Lower lobe of right lung (tissue), 2 donors: ENCODE measurements at regions not wholly inside any gene's neighbourhood (a gene's known extent, or its start where the extent isn't known, plus 50 kb on each side); places are given as distances from the start of the nearest gene placed in this dataset.

ENCODE experiments used
- ATAC-seq, 2 donors: fragments of 200-7000 bp; cut with Tn5 transposase; one replicate each; pipeline ENCODE4 v1.9.1; 2020 to 2022; ENCODE audit warnings: mild to moderate bottlenecking in 2 of 2, moderate library complexity in 2 of 2
- DNase-seq: peaks from one replicate; pipeline ENCODE4 v3.0.0-alpha.2; 2020
- H3K27ac ChIP-seq: fragments of 200-600 bp; one replicate; pipeline ENCODE4 v1.8.0; 2022
- H3K27me3 ChIP-seq: fragments of 200-600 bp; one replicate; pipeline ENCODE4 v1.8.0; 2022; ENCODE audit warnings: low read depth
- H3K36me3 ChIP-seq: fragments of 200-600 bp; one replicate; pipeline ENCODE4 v1.8.0; 2022; ENCODE audit warnings: mild to moderate bottlenecking
- H3K4me1 ChIP-seq: fragments of 200-600 bp; one replicate; pipeline ENCODE4 v1.8.0; 2022
- H3K4me3 ChIP-seq: fragments of 200-600 bp; one replicate; pipeline ENCODE4 v1.8.0; 2022; ENCODE audit warnings: mild to moderate bottlenecking
- H3K9me3 ChIP-seq: fragments of 200-600 bp; one replicate; pipeline ENCODE4 v1.8.0; 2022
- intact Hi-C: fragments of 100-400 bp; cut with DNase I; formaldehyde crosslinking; loops from one replicate; pipeline ENCODE4 v1.11.0; 2022
- TF ChIP-seq, protein P1 (sequence below): fragments of 200-600 bp; IDR thresholded peaks from one replicate; pipeline ENCODE4 v1.8.0; 2022; ENCODE audit warnings: antibody characterized with exemption, mild to moderate bottlenecking
- donor health status: DM: no; HTN: yes; CAD: no; lungs with severe emphysema.

DNA sequence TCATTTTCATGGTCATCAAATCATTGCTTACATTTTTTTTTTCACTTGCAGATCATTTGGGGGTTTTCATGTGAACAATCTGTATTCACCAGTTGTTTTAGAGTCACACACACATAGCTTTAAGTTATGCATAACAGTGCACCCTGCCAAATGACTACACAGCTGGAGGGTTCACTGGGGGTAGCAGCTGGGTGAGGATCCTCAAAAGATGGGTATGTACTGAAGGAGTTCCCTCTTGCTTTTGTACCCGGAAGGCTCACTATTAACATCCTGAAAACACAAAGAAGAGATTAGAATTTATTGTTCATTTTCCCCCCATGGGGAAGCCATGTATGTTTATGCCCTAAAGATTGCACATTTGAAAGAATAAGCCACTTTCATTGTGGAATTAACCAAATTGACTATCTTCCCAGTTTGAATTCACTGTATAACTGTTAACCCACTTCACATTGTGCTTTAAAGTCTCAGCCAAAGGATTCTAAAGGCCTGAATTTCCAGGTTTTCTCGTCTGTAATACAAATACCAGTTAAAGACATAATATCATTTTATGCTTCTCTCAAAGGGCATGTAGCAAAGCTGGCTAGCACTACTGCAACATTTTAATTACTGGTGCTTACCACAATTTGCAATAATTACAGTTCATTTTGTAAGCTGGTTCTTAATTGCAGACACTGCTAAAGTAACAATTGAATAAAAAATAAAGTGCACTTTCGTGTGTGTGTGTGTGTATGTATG, 466.4 kb upstream of the MEF2C start:
- Histone ChIP-seq H3K9me3 (no peaks in the 10 kb centered on the region), H3K27me3 (no peaks in the 10 kb centered on the region), H3K4me3 (no peak overlapping the region), H3K36me3 (no peaks in the 10 kb centered on the region), H3K27ac (no peak overlapping the region), H3K4me1 (no peaks in the 10 kb centered on the region)
- ATAC-seq (no peak), DNase-seq (no peak)
- intact Hi-C loops = no loop called here
- TF ChIP-seq, protein P1, sequence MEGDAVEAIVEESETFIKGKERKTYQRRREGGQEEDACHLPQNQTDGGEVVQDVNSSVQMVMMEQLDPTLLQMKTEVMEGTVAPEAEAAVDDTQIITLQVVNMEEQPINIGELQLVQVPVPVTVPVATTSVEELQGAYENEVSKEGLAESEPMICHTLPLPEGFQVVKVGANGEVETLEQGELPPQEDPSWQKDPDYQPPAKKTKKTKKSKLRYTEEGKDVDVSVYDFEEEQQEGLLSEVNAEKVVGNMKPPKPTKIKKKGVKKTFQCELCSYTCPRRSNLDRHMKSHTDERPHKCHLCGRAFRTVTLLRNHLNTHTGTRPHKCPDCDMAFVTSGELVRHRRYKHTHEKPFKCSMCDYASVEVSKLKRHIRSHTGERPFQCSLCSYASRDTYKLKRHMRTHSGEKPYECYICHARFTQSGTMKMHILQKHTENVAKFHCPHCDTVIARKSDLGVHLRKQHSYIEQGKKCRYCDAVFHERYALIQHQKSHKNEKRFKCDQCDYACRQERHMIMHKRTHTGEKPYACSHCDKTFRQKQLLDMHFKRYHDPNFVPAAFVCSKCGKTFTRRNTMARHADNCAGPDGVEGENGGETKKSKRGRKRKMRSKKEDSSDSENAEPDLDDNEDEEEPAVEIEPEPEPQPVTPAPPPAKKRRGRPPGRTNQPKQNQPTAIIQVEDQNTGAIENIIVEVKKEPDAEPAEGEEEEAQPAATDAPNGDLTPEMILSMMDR = no peak

DNA sequence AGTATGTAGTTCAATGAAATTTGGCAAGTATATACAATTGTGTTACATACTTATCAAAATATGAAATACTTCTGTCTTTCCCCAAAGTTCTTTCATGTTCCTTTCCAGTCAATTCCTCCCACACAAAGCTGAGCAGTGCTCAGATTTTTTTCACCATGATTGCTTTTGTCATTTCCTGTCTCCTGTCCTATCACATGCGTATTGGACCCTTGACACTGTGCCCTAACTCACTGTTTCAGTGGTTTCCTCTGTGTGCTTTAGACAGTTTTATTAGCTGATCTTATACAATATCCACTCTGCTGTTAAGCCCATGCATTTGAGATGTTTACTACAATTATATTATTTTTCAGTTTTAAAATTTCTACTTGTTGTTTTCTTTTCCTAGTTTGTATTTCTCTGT, 463.6 kb upstream of the MEF2C start:
- H3K4me3 ChIP-seq = no peak overlapping the region
- TF ChIP-seq, protein P1 = no peak
- no peak overlapping the region for H3K27ac ChIP-seq
- H3K27me3 ChIP-seq = no peaks in the 10 kb centered on the region
- intact Hi-C loops = no loop called here
- DNase-seq (no peak), ATAC-seq (no peak)
- H3K36me3 ChIP-seq = no peaks in the 10 kb centered on the region
- H3K9me3 ChIP-seq = no peaks in the 10 kb centered on the region
- no peaks in the 10 kb centered on the region for H3K4me1 ChIP-seq

DNA sequence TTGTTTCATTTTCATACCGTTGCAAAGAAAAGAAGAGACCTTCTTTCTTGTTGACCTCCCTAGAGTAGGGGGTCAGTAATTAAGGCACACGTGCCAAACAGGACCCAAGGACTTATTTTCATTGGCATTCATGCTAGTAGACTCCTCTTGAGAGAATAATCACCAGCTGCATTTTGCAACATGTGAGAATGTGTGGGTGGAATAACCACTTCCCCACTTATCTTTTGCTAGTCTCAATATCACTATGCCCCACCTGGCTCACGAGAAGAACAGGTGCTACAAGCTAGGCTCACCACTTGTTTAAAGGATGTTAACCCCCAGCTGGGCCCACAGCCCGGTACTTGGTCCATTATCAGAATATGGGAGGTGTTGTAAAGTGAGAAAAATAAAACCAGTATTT, 460.7 kb upstream of the MEF2C start:
- ATAC-seq = peak; percentile 59 to 65
- intact Hi-C loops = no loop called here

DNA sequence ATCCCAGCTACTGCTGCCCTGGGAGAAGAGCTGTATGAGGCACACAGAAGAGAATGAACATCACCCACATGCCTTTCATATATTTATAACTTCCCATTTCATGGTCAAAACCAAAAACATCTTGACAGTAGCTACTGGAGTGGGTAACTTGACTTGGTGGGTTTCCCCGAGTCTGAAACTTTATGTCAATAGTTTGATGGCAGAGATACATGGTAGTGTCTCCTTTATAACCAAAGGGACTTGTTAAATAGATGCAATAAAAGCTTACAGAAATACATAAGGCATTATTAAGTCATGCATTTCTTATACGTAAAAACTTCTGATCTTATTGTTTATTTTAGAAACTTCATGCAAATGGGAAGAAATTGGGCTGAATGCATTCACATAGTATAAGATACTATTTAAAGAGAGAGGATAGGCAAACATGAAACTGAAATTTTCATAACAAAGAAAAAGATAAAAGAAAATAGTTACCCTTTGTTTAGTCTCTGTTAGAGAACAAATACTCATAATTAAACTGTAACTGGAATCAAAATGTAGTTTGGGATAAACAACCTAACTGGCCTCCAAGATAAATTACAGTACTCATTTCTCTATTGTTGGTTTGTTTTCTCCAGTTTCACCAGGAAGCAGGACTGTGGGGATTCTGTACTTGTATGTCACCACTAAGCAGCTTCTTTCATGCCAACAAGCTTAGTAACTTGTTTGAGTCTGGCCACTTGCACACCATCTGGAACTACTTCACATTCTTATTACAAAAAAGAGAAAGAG, 459.3 kb upstream of the MEF2C start:
- Histone ChIP-seq H3K9me3 (no peaks in the 10 kb centered on the region), H3K36me3 (no peaks in the 10 kb centered on the region), H3K27ac (no peak overlapping the region), H3K27me3 (no peaks in the 10 kb centered on the region), H3K4me1 (no peaks in the 10 kb centered on the region), H3K4me3 (no peak overlapping the region)
- DNase-seq (no peak), ATAC-seq (no peak)
- intact Hi-C loops = no loop called here
- TF ChIP-seq, protein P1 = no peak

More for the DNA sequence above, 460.7 kb upstream of the MEF2C start:
- Histone ChIP-seq H3K4me1 (no peaks in the 10 kb centered on the region), H3K9me3 (no peaks in the 10 kb centered on the region), H3K27ac (no peak overlapping the region), H3K27me3 (no peaks in the 10 kb centered on the region), H3K4me3 (no peak overlapping the region), H3K36me3 (no peaks in the 10 kb centered on the region)
- DNase-seq = no peak
- TF ChIP-seq, protein P1 = no peak

DNA sequence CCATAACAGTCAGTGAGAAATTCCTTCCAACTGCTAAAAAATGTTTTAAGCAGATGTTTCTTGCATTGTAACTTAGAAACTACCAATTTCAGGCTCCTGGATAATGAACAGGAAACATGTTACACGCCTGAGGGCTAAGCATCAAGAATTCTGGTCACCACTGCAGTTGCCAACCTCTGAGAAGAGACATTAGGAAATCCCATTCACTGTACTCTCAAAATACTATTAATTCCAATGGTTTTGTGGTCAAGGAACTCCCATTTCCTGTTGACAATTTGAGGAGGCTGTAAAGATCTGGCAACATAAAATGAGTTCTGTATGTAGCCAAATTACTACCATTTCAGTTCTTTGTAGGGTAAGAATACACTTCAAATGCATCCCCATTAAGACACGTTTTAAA, 456.0 kb upstream of the MEF2C start:
- Histone ChIP-seq H3K4me3 (no peak overlapping the region), H3K27me3 (no peaks in the 10 kb centered on the region), H3K36me3 (no peaks in the 10 kb centered on the region), H3K27ac (no peak overlapping the region), H3K9me3 (no peaks in the 10 kb centered on the region), H3K4me1 (no peaks in the 10 kb centered on the region)
- intact Hi-C loops = no loop called here
- DNase-seq = no peak
- TF ChIP-seq, protein P1 = no peak
- ATAC-seq = no peak
